ENCODE measurements at regions not wholly inside any gene's neighbourhood (a gene's known extent, or its start where the extent isn't known, plus 50 kb on each side); places are given as distances from the start of the nearest gene placed in this dataset.

DNA sequence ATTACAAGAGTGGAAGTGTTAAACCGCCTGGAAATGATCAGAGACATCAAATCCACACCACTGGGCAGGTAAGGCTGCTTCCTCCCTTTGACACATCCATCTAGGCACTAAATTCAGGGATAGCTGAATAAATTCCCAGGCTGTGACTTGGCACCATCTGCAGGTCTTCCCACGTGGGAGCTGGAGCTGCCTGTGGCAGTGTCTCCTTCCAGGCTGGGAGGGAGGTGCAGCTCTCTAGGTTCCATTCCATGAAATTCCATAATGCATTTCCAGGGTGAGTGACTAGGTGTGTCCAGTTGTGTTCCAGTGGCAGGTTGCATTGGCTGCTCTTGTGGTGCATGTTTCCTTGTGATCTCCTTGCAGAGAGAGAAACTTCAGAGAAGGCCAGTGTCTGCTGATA lies 188.9 kb upstream of the CXCR4 start:
- TF ChIP-seq NRF1 (IDR thresholded peaks at IDR 0.05; ENCODE audit: low read depth, low read length) (no peak), RAD21 (IDR thresholded peaks at IDR 0.05; ENCODE audit: low read length) (no peak), POLR2AphosphoS5 (IDR thresholded peaks at IDR 0.05; ENCODE audit: low read depth, low read length) (no peak), TEAD4 (IDR thresholded peaks at IDR 0.05; ENCODE audit: borderline replicate concordance, insufficient read depth) (no peak), EP300 (IDR thresholded peaks at IDR 0.05; ENCODE audit: borderline replicate concordance in 1 of 2, low read depth in 1 of 2, low read length in 1 of 2) (no peak), YY1 (IDR thresholded peaks at IDR 0.05; ENCODE audit: low read depth) (no peak), GABPA (IDR thresholded peaks at IDR 0.05; ENCODE audit: low read depth) (no peak), MEF2A (IDR thresholded peaks at IDR 0.05; ENCODE audit: borderline replicate concordance, low read depth) (no peak)
- TF ChIP-seq, protein P1, sequence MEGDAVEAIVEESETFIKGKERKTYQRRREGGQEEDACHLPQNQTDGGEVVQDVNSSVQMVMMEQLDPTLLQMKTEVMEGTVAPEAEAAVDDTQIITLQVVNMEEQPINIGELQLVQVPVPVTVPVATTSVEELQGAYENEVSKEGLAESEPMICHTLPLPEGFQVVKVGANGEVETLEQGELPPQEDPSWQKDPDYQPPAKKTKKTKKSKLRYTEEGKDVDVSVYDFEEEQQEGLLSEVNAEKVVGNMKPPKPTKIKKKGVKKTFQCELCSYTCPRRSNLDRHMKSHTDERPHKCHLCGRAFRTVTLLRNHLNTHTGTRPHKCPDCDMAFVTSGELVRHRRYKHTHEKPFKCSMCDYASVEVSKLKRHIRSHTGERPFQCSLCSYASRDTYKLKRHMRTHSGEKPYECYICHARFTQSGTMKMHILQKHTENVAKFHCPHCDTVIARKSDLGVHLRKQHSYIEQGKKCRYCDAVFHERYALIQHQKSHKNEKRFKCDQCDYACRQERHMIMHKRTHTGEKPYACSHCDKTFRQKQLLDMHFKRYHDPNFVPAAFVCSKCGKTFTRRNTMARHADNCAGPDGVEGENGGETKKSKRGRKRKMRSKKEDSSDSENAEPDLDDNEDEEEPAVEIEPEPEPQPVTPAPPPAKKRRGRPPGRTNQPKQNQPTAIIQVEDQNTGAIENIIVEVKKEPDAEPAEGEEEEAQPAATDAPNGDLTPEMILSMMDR (IDR thresholded peaks at IDR 0.05) = no peak
- TF ChIP-seq, protein P2, sequence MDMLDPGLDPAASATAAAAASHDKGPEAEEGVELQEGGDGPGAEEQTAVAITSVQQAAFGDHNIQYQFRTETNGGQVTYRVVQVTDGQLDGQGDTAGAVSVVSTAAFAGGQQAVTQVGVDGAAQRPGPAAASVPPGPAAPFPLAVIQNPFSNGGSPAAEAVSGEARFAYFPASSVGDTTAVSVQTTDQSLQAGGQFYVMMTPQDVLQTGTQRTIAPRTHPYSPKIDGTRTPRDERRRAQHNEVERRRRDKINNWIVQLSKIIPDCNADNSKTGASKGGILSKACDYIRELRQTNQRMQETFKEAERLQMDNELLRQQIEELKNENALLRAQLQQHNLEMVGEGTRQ (IDR thresholded peaks at IDR 0.05; ENCODE audit: borderline replicate concordance, low read depth, low read length) = no peak
